Sigmoid colon (tissue), 6 donors: ENCODE measurements at regions not wholly inside any gene's neighbourhood (a gene's known extent, or its start where the extent isn't known, plus 50 kb on each side); places are given as distances from the start of the nearest gene placed in this dataset.

ENCODE experiments used
- DNase-seq: peaks from one replicate; pipeline ENCODE4 v3.0.0-alpha.2; 2019
- H3K27ac ChIP-seq, 4 donors: fragments of 200-600 bp; sonication (generic); one replicate each; pipeline ENCODE4 v1.5.1; 2016 to 2019; ENCODE audit warnings: mild to moderate bottlenecking in 1 of 4
- H3K27me3 ChIP-seq, 3 donors: fragments of 200-600 bp; sonication (generic); one replicate each; pipeline ENCODE4 v1.5.1; 2019; ENCODE audit warnings: mild to moderate bottlenecking in 1 of 3
- H3K36me3 ChIP-seq, 4 donors: fragments of 200-600 bp; sonication (generic); one replicate each; pipeline ENCODE4 v1.5.1; 2016 to 2019
- H3K4me1 ChIP-seq, 4 donors: fragments of 200-600 bp; sonication (generic); one replicate each; pipeline ENCODE4 v1.5.1; 2017 to 2019
- H3K4me3 ChIP-seq, 4 donors: fragments of 200-600 bp; sonication (generic); one replicate each; pipeline ENCODE4 v1.5.1; 2017 to 2019; ENCODE audit warnings: mild to moderate bottlenecking in 2 of 4, moderate library complexity in 1 of 4
- H3K9me3 ChIP-seq, 4 donors: fragments of 200-600 bp in 3 of 4; sonication (generic) in 3 of 4; one replicate each; pipeline versions ENCODE4 v1.5.1 to v1.6.1; 2013 to 2019
- CTCF ChIP-seq, 4 experiments: fragments of 450-650 bp in 3 of 4; fragments of 200-600 bp in 1 of 4; IDR thresholded peaks; one replicate each; pipeline ENCODE4 v1.5.1; 2016 to 2019; ENCODE audit warnings: antibody characterized with exemption in 4 of 4, mild to moderate bottlenecking in 3 of 4, moderate library complexity in 2 of 4
- EP300 ChIP-seq, 4 donors: sonication (generic); formaldehyde crosslinking; IDR thresholded peaks; one replicate each; pipeline ENCODE4 v1.6.1; 2017; ENCODE audit warnings: antibody characterized with exemption in 4 of 4
- POLR2A ChIP-seq, 2 donors: fragments of 450-650 bp; IDR thresholded peaks; one replicate each; pipeline ENCODE4 v1.6.1; 2016; ENCODE audit warnings: antibody characterized with exemption in 2 of 2, mild to moderate bottlenecking in 2 of 2, moderate library complexity in 2 of 2
- POLR2AphosphoS5 ChIP-seq, 4 donors: sonication (generic); formaldehyde crosslinking; IDR thresholded peaks; one replicate each; pipeline ENCODE4 v1.6.1; 2017; ENCODE audit warnings: antibody characterized with exemption in 4 of 4
- WGBS, 2 donors: extraction: QIAGEN DNeasy Blood & Tissue Kit; methylation state at CpG; one replicate each; pipeline ENCODE4 v1.1.7; 2013; 5-methylcytosine and 5-hydroxymethylcytosine counted together
- intact Hi-C: fragments of 100-400 bp; cut with DNase I; formaldehyde crosslinking; loops from one replicate; pipeline ENCODE4 v1.15.1; 2023
- donor health status: healthy with polysubstance abuse.
- donor health status: healthy.

- H3K27ac ChIP-seq: no peak overlapping the region
- TF ChIP-seq EP300 (IDR thresholded peaks at IDR 0.05) (no peak), POLR2A (IDR thresholded peaks at IDR 0.05) (no peak), POLR2AphosphoS5 (IDR thresholded peaks at IDR 0.05) (no peak), CTCF (IDR thresholded peaks at IDR 0.05) (no peak)
- no peak for DNase-seq
- no peaks in the 10 kb centered on the region for H3K4me1 ChIP-seq
- no peaks in the 10 kb centered on the region for H3K9me3 ChIP-seq
- 49 to 77% methylated on average over 2 of the region's 2 CpGs for WGBS, 2 donors
- no peak overlapping the region for H3K4me3 ChIP-seq
- no peaks in the 10 kb centered on the region for H3K27me3 ChIP-seq
- no peaks in the 10 kb centered on the region for H3K36me3 ChIP-seq
- intact Hi-C loops: no loop called here
Measured at GRCh38 chr4:180240670-180241069, 2002.5 kb upstream of the TENM3 start.

- WGBS, 2 donors: 71 to 89% methylated on average over 1 of the region's 1 CpG
- no peaks in the 10 kb centered on the region for H3K36me3 ChIP-seq
- no peak for TF ChIP-seq CTCF (IDR thresholded peaks at IDR 0.05)
- TF ChIP-seq EP300 (IDR thresholded peaks at IDR 0.05): no peak
- TF ChIP-seq POLR2A (IDR thresholded peaks at IDR 0.05): no peak
- no peak for TF ChIP-seq POLR2AphosphoS5 (IDR thresholded peaks at IDR 0.05)
Measured at GRCh38 chr4:180253419-180253818, 1989.8 kb upstream of the TENM3 start.

GRCh38 chr4:180261346-180261745 lies 1981.9 kb upstream of the TENM3 start:
- no peak overlapping the region for H3K4me3 ChIP-seq
- H3K36me3 ChIP-seq: no peaks in the 10 kb centered on the region
- 51 to 59% methylated on average over 2 of the region's 2 CpGs for WGBS, 2 donors
- no peaks in the 10 kb centered on the region for H3K4me1 ChIP-seq
- no peak overlapping the region for H3K27ac ChIP-seq
- intact Hi-C loops: no loop called here
- H3K9me3 ChIP-seq: no peaks in the 10 kb centered on the region
- TF ChIP-seq EP300 (IDR thresholded peaks at IDR 0.05) (no peak), POLR2A (IDR thresholded peaks at IDR 0.05) (no peak), CTCF (IDR thresholded peaks at IDR 0.05) (no peak)
- H3K27me3 ChIP-seq: no peaks in the 10 kb centered on the region
- no peak for DNase-seq

More at GRCh38 chr4:180253419-180253818, 1989.8 kb upstream of the TENM3 start:
- Histone ChIP-seq H3K27me3 (no peaks in the 10 kb centered on the region), H3K9me3 (no peaks in the 10 kb centered on the region), H3K4me3 (no peak overlapping the region), H3K4me1 (no peaks in the 10 kb centered on the region), H3K27ac (no peak overlapping the region)
- intact Hi-C loops: no loop called here
- DNase-seq: no peak

- TF ChIP-seq CTCF (IDR thresholded peaks at IDR 0.05): no peak
- no peak for TF ChIP-seq POLR2AphosphoS5 (IDR thresholded peaks at IDR 0.05)
- TF ChIP-seq EP300 (IDR thresholded peaks at IDR 0.05): no peak
- TF ChIP-seq POLR2A (IDR thresholded peaks at IDR 0.05): no peak
Measured at GRCh38 chr4:180280076-180280475, 1963.1 kb upstream of the TENM3 start.

GRCh38 chr4:180280726-180281297 lies 1962.4 kb upstream of the TENM3 start:
- 77 to 79% methylated on average over 6 of the region's 6 CpGs for WGBS, 2 donors

More at GRCh38 chr4:180280076-180280475, 1963.1 kb upstream of the TENM3 start:
- H3K9me3 ChIP-seq: no peaks in the 10 kb centered on the region
- no peak for DNase-seq
- H3K4me1 ChIP-seq: no peaks in the 10 kb centered on the region
- no peaks in the 10 kb centered on the region for H3K27me3 ChIP-seq
- no peak overlapping the region for H3K27ac ChIP-seq
- intact Hi-C loops: no loop called here
- H3K36me3 ChIP-seq: no peaks in the 10 kb centered on the region
- no peak overlapping the region for H3K4me3 ChIP-seq
- whole genome bisulfite sequencing, 2 donors: 76% methylated on average over 3 of the region's 3 CpGs

More at GRCh38 chr4:180280726-180281297, 1962.4 kb upstream of the TENM3 start:
- intact Hi-C loops: no loop called here
- Histone ChIP-seq H3K27ac (no peak overlapping the region), H3K4me1 (no peaks in the 10 kb centered on the region), H3K4me3 (no peak overlapping the region), H3K27me3 (no peaks in the 10 kb centered on the region), H3K9me3 (no peaks in the 10 kb centered on the region), H3K36me3 (no peaks in the 10 kb centered on the region)
- DNase-seq: no peak
- no peak for TF ChIP-seq EP300 (IDR thresholded peaks at IDR 0.05)
- no peak for TF ChIP-seq CTCF (IDR thresholded peaks at IDR 0.05)
- TF ChIP-seq POLR2AphosphoS5 (IDR thresholded peaks at IDR 0.05): no peak
- TF ChIP-seq POLR2A (IDR thresholded peaks at IDR 0.05): no peak
